ENCODE measurements at regions not wholly inside any gene's neighbourhood (a gene's known extent, or its start where the extent isn't known, plus 50 kb on each side); places are given as distances from the start of the nearest gene placed in this dataset.
A peak's percentile ranks its signal among the peaks of the same experiment; 100 is the strongest.

DNA sequence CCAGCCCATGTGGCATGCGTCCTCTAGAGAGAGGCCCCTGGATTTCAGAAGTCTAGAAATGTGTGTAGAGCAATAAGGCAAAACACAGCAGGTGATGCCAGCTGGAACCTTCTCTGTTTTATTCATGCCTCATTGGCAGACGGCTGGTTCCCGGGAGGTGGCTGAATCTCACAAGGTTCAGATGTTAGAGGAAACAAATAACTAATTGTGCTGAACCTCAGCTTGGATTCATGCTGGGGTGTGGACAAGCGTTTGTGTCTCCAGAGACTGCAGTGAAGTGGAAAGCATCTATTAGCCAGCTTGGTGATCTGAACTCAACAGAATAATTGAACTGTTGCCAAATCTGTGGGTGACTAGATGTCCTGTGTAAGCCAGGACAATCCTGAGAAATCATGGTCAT lies 131.1 kb upstream of the NR4A3 start:
- TF ChIP-seq, protein P1, sequence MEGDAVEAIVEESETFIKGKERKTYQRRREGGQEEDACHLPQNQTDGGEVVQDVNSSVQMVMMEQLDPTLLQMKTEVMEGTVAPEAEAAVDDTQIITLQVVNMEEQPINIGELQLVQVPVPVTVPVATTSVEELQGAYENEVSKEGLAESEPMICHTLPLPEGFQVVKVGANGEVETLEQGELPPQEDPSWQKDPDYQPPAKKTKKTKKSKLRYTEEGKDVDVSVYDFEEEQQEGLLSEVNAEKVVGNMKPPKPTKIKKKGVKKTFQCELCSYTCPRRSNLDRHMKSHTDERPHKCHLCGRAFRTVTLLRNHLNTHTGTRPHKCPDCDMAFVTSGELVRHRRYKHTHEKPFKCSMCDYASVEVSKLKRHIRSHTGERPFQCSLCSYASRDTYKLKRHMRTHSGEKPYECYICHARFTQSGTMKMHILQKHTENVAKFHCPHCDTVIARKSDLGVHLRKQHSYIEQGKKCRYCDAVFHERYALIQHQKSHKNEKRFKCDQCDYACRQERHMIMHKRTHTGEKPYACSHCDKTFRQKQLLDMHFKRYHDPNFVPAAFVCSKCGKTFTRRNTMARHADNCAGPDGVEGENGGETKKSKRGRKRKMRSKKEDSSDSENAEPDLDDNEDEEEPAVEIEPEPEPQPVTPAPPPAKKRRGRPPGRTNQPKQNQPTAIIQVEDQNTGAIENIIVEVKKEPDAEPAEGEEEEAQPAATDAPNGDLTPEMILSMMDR (conservative IDR thresholded peaks at IDR 0.05; ENCODE audit: low read depth, low read length), result no peak
- H3K4me3 ChIP-seq (ENCODE audit: low read length), result no peak overlapping the region
- no peak for DNase-seq (ENCODE audit: low read depth)

DNA sequence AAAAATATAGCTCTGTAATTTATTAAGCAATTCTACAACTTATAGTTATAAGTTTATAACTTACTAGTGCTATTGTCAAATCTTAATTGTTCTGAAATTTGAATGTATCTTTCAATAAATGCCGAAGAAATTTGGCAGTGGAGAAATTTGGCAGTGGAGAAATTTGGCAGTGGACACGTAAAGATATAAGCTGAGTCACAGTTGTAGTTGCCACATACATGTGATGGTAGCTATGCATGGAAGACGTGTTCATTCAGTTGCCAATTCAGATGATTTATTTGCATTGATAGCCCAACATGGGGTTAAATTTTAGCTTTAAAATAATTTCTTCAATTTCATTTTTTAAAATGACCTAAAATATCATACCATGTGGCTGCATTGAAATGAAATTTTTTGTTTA lies 127.8 kb upstream of the NR4A3 start:
- no peak overlapping the region for H3K4me3 ChIP-seq (ENCODE audit: low read length)
- no peak for DNase-seq (ENCODE audit: low read depth)

DNA sequence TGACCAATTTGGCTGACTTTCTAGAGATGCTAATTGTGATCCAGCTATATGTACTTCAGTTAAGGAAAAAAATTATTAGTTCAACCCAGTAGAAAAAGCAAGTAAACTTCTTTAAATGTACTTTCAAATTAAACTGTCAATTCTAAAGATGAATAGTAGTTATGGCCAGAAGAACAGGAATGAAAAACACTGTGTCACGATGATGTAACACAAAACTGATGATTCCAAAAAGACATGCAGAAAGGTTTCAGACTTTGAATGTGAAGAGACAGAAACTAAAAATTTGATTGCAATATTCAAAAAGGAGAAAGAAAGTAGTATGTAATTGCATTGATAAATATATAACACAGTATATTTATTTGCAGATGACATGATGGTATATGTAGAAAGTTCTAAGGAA lies 127.3 kb upstream of the NR4A3 start:
- DNase-seq (ENCODE audit: low read depth), result no peak
- no peak overlapping the region for H3K4me3 ChIP-seq (ENCODE audit: low read length)
- TF ChIP-seq, protein P1 (conservative IDR thresholded peaks at IDR 0.05; ENCODE audit: low read depth, low read length), result no peak

More for the DNA sequence above, 127.8 kb upstream of the NR4A3 start:
- TF ChIP-seq, protein P1 (conservative IDR thresholded peaks at IDR 0.05; ENCODE audit: low read depth, low read length), result no peak

DNA sequence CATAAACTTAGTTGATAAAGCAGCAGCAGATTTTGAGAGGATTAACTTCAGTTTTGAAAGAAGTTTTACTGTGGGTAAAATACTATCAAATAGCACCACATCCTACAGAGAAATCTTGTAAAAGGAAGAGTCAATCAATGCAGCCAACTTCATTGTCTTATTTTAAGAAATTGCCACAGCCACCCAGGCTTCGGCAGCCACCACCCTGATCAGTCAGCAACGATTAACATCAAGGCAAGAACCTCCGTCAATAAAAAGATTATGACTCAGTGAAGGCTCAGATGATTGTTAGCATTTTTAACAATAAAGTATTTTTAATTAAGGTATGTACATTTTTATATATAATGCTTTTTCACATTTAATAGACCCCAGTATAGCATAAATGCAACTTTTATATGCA lies 122.3 kb upstream of the NR4A3 start:
- peak; percentile 29 for DNase-seq (ENCODE audit: low read depth)
- TF ChIP-seq, protein P1 (conservative IDR thresholded peaks at IDR 0.05; ENCODE audit: low read depth, low read length), result no peak
- no peak overlapping the region for H3K4me3 ChIP-seq (ENCODE audit: low read length)

DNA sequence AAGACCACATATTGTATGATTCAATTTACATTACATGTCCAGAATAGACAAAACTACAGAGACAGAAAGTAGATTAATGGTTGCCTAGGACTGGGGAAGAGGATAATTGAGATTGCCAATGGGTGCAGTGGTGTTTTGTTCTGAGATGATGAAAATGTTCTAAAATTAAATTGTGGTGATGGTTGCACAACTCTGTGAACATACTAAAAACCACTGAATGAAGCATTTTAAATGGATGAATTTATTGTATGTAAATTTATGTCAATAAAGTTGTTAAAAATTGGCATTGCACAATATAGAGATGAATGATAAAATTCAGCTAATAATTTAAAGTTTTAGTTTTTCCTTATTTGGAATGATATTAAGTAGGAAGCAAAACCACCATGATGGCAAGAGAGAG lies 109.5 kb upstream of the NR4A3 start:
- H3K4me3 ChIP-seq (ENCODE audit: low read length), result no peak overlapping the region
- no peak for DNase-seq (ENCODE audit: low read depth)
- TF ChIP-seq, protein P1 (conservative IDR thresholded peaks at IDR 0.05; ENCODE audit: low read depth, low read length), result no peak

DNA sequence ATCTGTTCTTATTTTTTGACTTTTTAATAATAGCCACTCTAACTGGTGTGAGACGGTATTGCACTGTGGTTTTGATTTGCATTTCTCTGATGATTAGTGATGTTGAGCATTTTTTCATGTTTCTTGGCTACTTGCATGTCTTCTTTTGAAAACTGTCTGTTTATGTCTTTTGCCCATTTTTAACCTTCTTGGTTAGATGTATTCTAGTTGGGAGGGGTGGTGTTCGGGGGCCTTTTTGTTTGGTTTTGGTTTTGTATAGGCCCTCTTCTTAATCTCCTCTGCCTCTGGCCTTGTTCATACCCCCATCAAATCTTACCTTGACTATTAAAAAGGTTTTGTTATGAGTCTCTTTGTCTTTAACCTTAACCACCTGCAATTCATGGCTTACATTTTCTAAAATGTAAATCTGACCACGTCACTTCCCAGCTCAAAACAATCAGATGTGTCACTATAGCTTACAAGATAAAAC lies 107.8 kb upstream of the NR4A3 start:
- TF ChIP-seq, protein P1 (conservative IDR thresholded peaks at IDR 0.05; ENCODE audit: low read depth, low read length), result no peak
- DNase-seq (ENCODE audit: low read depth), result no peak
- H3K4me3 ChIP-seq (ENCODE audit: low read length), result no peak overlapping the region

DNA sequence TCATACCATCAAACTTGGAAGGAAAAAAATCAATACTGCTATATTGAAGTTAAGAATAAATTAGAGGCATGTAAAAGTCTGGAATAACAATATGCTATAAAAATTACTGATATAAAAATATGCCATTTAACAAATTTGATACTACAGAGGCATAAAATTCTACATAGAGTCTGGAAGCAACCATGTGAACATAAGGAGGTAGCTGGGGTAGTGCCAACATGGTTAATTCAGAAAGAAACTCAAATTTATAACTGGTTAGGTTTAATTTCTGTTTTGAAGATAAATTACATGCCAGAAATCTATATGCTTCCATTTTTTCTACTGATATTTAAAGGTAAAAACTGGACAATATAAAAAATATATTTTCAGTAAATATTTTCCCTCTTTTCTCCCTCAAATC lies 103.1 kb upstream of the NR4A3 start:
- TF ChIP-seq, protein P1 (conservative IDR thresholded peaks at IDR 0.05; ENCODE audit: low read depth, low read length), result no peak
- DNase-seq (ENCODE audit: low read depth), result no peak
- no peak overlapping the region for H3K4me3 ChIP-seq (ENCODE audit: low read length)
